ENCODE measurements at regions not wholly inside any gene's neighbourhood (a gene's known extent, or its start where the extent isn't known, plus 50 kb on each side); places are given as distances from the start of the nearest gene placed in this dataset.

GRCh38 chr5:166166071-166166470 lies 2125.4 kb upstream of the WWC1 start:
- TF ChIP-seq CTCF (optimal IDR thresholded peaks at IDR 0.05 in 1 of 3, IDR thresholded peaks at IDR 0.05 in 1 of 3, conservative IDR thresholded peaks at IDR 0.05 in 1 of 3; ENCODE audit: extremely low read depth in 1 of 3, insufficient read depth in 2 of 3, low read length in 3 of 3) (no peak), EZH2 (IDR thresholded peaks at IDR 0.05; ENCODE audit: low read length) (no peak)

Data from keratinocyte (primary cell).